ENCODE measurements at regions not wholly inside any gene's neighbourhood (a gene's known extent, or its start where the extent isn't known, plus 50 kb on each side); places are given as distances from the start of the nearest gene placed in this dataset.

- no peak for TF ChIP-seq CTCF (conservative IDR thresholded peaks at IDR 0.05)
- TF ChIP-seq ZFX (IDR thresholded peaks at IDR 0.05), result no peak
Observed at GRCh38 chr21:31589820-31590219, 69.7 kb upstream of the SOD1 start.

Data from C4-2B (cell line).